ENCODE measurements at regions not wholly inside any gene's neighbourhood (a gene's known extent, or its start where the extent isn't known, plus 50 kb on each side); places are given as distances from the start of the nearest gene placed in this dataset.

DNA sequence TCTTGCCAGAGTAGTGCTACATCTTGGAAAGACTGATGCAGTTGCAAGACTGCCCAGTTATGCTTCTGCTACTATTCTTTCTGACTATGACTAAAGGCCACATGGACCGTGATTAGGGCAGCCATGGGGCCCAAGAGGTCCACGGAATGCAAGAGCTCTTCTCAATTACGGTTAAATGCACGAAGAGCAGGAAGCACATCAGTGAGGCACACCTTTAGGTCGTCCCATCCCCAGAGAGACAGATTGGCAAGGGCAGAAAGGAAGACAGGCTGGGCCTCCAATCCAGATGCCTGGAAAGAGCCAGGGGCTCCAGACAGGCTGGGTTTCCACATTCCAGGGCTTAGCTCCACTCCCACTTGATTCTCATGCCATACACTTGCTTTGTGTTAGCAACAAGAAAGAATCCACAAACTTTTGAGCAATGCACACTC is 132.3 kb upstream of the SLIT3 start:
- no peak overlapping the region for H3K4me3 ChIP-seq
- H3K9me3 ChIP-seq = no peaks in the 10 kb centered on the region
- H3K36me3 ChIP-seq = no peaks in the 10 kb centered on the region
- no peak for ATAC-seq
- 62 to 90% methylated on average over 2 to 5 of the region's 5 CpGs for WGBS, 2 donors (ENCODE audit: low coverage in 1 of 2)
- TF ChIP-seq, protein P1, sequence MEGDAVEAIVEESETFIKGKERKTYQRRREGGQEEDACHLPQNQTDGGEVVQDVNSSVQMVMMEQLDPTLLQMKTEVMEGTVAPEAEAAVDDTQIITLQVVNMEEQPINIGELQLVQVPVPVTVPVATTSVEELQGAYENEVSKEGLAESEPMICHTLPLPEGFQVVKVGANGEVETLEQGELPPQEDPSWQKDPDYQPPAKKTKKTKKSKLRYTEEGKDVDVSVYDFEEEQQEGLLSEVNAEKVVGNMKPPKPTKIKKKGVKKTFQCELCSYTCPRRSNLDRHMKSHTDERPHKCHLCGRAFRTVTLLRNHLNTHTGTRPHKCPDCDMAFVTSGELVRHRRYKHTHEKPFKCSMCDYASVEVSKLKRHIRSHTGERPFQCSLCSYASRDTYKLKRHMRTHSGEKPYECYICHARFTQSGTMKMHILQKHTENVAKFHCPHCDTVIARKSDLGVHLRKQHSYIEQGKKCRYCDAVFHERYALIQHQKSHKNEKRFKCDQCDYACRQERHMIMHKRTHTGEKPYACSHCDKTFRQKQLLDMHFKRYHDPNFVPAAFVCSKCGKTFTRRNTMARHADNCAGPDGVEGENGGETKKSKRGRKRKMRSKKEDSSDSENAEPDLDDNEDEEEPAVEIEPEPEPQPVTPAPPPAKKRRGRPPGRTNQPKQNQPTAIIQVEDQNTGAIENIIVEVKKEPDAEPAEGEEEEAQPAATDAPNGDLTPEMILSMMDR (IDR thresholded peaks at IDR 0.05) = no peak
- no peak for TF ChIP-seq POLR2A (IDR thresholded peaks at IDR 0.05)
- no peak for TF ChIP-seq EP300 (IDR thresholded peaks at IDR 0.05)
- TF ChIP-seq POLR2AphosphoS5 (IDR thresholded peaks at IDR 0.05) = no peak
- no peaks in the 10 kb centered on the region for H3K27me3 ChIP-seq
- H3K27ac ChIP-seq = no peak overlapping the region
- H3K4me1 ChIP-seq = peaks cover 0 to 19% (median 0%) of the 10 kb centered on the region in 3 donors

DNA sequence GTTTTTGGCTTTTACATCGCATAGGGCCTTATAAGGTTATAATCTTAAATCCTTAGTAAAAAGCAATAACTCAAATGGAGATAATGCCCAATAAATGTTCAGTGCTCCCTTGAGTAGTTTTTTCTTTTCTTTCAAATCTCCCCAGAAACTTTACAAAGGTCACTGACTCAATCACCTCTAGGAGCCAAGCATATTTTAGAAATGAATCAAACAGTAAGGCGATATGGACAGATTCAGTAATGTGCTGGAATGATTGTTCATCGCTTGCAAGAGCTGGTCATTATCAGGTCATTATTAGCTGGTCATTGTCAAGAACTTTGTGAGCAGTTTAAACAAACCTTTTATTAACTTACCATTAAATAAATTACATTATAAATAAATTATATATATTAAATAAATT is 130.4 kb upstream of the SLIT3 start:
- H3K27me3 ChIP-seq = no peaks in the 10 kb centered on the region
- 44 to 50% methylated on average over 3 of the region's 3 CpGs for WGBS, 2 donors (ENCODE audit: low coverage in 1 of 2)
- no peak overlapping the region for H3K4me3 ChIP-seq
- TF ChIP-seq POLR2AphosphoS5 (IDR thresholded peaks at IDR 0.05) = no peak
- TF ChIP-seq POLR2A (IDR thresholded peaks at IDR 0.05) = no peak
- TF ChIP-seq, protein P1 (IDR thresholded peaks at IDR 0.05) = no peak
- no peak for TF ChIP-seq EP300 (IDR thresholded peaks at IDR 0.05)
- ATAC-seq = no peak
- no peak overlapping the region for H3K27ac ChIP-seq
- H3K4me1 ChIP-seq = peaks cover 0 to 19% (median 0%) of the 10 kb centered on the region in 3 donors
- no peaks in the 10 kb centered on the region for H3K9me3 ChIP-seq
- H3K36me3 ChIP-seq = no peaks in the 10 kb centered on the region

DNA sequence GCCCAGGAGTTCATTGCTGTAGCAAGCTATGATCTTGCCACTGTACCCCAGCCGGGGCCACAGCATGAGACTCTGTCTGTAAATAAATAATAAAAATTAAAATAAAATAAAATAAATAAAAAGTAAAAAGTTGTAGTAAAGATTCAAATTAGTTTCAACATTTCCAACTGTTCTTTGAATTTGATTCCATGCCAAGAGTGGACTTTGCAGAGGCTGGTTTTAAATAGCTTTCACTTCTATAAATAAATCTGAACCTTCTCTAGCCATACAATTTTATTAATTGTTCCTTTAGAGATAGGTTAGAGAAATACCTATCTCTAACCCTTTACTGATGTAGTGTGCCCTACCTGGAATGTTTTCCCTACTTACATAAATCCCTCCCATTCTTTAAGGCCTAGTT is 129.7 kb upstream of the SLIT3 start:
- no peak for ATAC-seq
- WGBS, 2 donors (ENCODE audit: low coverage in 1 of 2) = 83 to 100% methylated on average over 1 of the region's 1 CpG
- Histone ChIP-seq H3K27me3 (no peaks in the 10 kb centered on the region), H3K36me3 (no peaks in the 10 kb centered on the region), H3K4me3 (no peak overlapping the region), H3K9me3 (no peaks in the 10 kb centered on the region), H3K27ac (no peak overlapping the region), H3K4me1 (peaks cover 0 to 15% (median 0%) of the 10 kb centered on the region in 3 donors)
- TF ChIP-seq EP300 (IDR thresholded peaks at IDR 0.05) = no peak
- TF ChIP-seq POLR2AphosphoS5 (IDR thresholded peaks at IDR 0.05) = no peak
- TF ChIP-seq, protein P1 (IDR thresholded peaks at IDR 0.05) = no peak
- TF ChIP-seq POLR2A (IDR thresholded peaks at IDR 0.05) = no peak

DNA sequence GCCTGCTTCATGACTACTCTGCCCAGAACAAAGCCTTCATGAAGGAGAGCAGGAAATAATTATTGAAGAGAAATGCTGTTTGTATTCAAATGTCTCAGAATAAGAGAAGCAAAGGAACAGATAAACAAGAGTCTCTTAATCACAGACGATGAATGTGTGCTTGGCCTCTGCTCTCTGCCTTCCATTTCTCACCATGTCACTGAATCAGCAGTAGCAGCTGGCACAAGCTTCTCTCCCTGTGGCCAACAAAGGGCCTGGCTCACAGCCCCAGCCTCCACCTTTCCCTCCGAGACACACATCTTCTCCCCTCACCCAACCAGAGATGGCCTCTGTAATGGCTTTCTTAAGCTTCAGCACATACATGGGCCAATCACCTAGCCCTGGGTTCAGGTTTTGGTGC is 128.1 kb upstream of the SLIT3 start:
- WGBS, 2 donors (ENCODE audit: low coverage in 1 of 2) = 10 to 14% methylated on average over 2 of the region's 2 CpGs
- TF ChIP-seq EP300 (IDR thresholded peaks at IDR 0.05) = no peak
- TF ChIP-seq POLR2A (IDR thresholded peaks at IDR 0.05) = no peak
- no peak for TF ChIP-seq POLR2AphosphoS5 (IDR thresholded peaks at IDR 0.05)
- TF ChIP-seq, protein P1 (IDR thresholded peaks at IDR 0.05) = no peak
- Histone ChIP-seq H3K27me3 (no peaks in the 10 kb centered on the region), H3K4me3 (no peak overlapping the region), H3K36me3 (no peaks in the 10 kb centered on the region), H3K27ac (no peak overlapping the region), H3K9me3 (no peaks in the 10 kb centered on the region), H3K4me1 (peaks cover 0 to 18% (median 0%) of the 10 kb centered on the region in 3 donors)
- ATAC-seq = no peak

DNA sequence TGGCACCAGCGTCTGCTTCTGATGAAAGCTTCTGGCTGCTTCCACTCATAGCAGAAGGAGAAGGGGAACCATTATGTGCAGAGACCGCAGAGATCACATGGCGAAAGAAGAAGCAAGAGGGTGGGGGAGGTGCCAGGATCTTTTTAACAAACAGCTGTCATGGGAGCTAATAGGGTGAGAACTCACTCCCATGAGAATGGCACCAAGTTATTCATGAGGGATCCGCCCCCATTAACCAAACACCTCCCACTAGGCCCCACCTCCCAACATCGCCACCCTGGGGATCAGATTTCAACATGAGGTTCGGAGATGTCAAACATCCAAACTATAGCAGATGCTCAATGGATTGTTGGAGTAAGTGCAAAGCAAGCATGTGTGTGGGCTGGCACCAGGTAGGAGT is 125.8 kb upstream of the SLIT3 start:
- Histone ChIP-seq H3K9me3 (no peaks in the 10 kb centered on the region), H3K4me1 (peaks cover 0 to 18% (median 0%) of the 10 kb centered on the region in 3 donors), H3K36me3 (no peaks in the 10 kb centered on the region), H3K27me3 (no peaks in the 10 kb centered on the region), H3K4me3 (no peak overlapping the region), H3K27ac (no peak overlapping the region)
- 80 to 83% methylated on average over 4 of the region's 6 CpGs for WGBS, 2 donors (ENCODE audit: low coverage in 1 of 2)
- no peak for ATAC-seq
- no peak for TF ChIP-seq EP300 (IDR thresholded peaks at IDR 0.05)
- TF ChIP-seq, protein P1 (IDR thresholded peaks at IDR 0.05) = no peak
- no peak for TF ChIP-seq POLR2AphosphoS5 (IDR thresholded peaks at IDR 0.05)
- TF ChIP-seq POLR2A (IDR thresholded peaks at IDR 0.05) = no peak

Data from gastroesophageal sphincter (tissue), 4 donors.